MM.1S (cell line): ENCODE measurements at regions not wholly inside any gene's neighbourhood (a gene's known extent, or its start where the extent isn't known, plus 50 kb on each side); places are given as distances from the start of the nearest gene placed in this dataset.
"Not testable (repeated sequence)": the region's sequence is repeated elsewhere in the genome, so short reads cannot be mapped to it uniquely, and the experiment has no call there.

ENCODE experiments used
- DNase-seq: peaks from one replicate; pipeline ENCODE4 v3.0.0-alpha.2; 2015
- H2AFZ ChIP-seq: fragments of 300-600 bp; sonication (generic); 2 replicates; pipeline ENCODE4 v1.6.0; 2016; ENCODE audit warnings: antibody characterized with exemption, low read length
- H3F3A ChIP-seq: fragments of 300-600 bp; sonication (generic); 2 replicates; pipeline ENCODE4 v1.6.1; 2016; ENCODE audit warnings: mild to moderate bottlenecking, antibody characterized with exemption, low read length, moderate library complexity, mixed read lengths; ENCODE audit not compliant: insufficient read depth
- H3K27ac ChIP-seq: fragments of 300-600 bp; sonication (generic); 2 replicates; pipeline ENCODE4 v1.5.1; 2016; ENCODE audit warnings: mild to moderate bottlenecking, low read length
- H3K27me3 ChIP-seq: fragments of 300-600 bp; sonication (generic); replicated peaks from 2 replicates; pipeline ENCODE4 v1.6.0; 2016; ENCODE audit warnings: low read length; ENCODE audit not compliant: insufficient read depth
- H3K36me3 ChIP-seq: fragments of 300-600 bp; sonication (generic); replicated peaks from 2 replicates; pipeline ENCODE4 v1.6.1; 2016; ENCODE audit warnings: mild to moderate bottlenecking, low read length, mixed read lengths; ENCODE audit not compliant: insufficient read depth
- H3K4me1 ChIP-seq: fragments of 300-600 bp; sonication (generic); 2 replicates; pipeline ENCODE4 v1.6.1; 2016; ENCODE audit warnings: low read length, mixed read lengths
- H3K4me2 ChIP-seq: fragments of 300-600 bp; sonication (generic); 2 replicates; pipeline ENCODE4 v1.6.0; 2016; ENCODE audit warnings: low read depth, low read length
- H3K4me3 ChIP-seq: fragments of 300-600 bp; sonication (generic); 2 replicates; pipeline ENCODE4 v1.5.1; 2016; ENCODE audit warnings: low read length, mixed read lengths
- H3K79me2 ChIP-seq: fragments of 300-600 bp; sonication (generic); 2 replicates; pipeline ENCODE4 v1.6.1; 2016; ENCODE audit warnings: mixed run types, low read length, mixed read lengths
- H3K9ac ChIP-seq: fragments of 300-600 bp; sonication (generic); 2 replicates; pipeline ENCODE4 v1.6.1; 2016; ENCODE audit warnings: low read length, mixed read lengths
- H3K9me2 ChIP-seq: fragments of 300-600 bp; sonication (generic); replicated peaks from 2 replicates; pipeline ENCODE4 v1.6.1; 2016; ENCODE audit warnings: mild to moderate bottlenecking, low read length, mixed read lengths; ENCODE audit not compliant: insufficient read depth
- H3K9me3 ChIP-seq: fragments of 300-600 bp; sonication (generic); replicated peaks from 2 replicates; pipeline ENCODE4 v1.6.1; 2016; ENCODE audit warnings: mild to moderate bottlenecking, low read length, mixed read lengths; ENCODE audit not compliant: insufficient read depth
- H4K20me1 ChIP-seq: fragments of 300-600 bp; sonication (generic); 2 replicates; pipeline ENCODE4 v1.6.1; 2016; ENCODE audit warnings: mild to moderate bottlenecking, low read length, moderate library complexity, mixed read lengths; ENCODE audit not compliant: insufficient read depth
- CTCF ChIP-seq: fragments of 300-600 bp; sonication (generic); IDR thresholded peaks from 2 replicates; pipeline ENCODE4 v1.5.1; 2016; ENCODE audit warnings: antibody characterized with exemption, low read length, mixed read lengths
- EZH2 ChIP-seq: fragments of 300-600 bp; sonication (generic); optimal IDR thresholded peaks from 2 replicates; pipeline ENCODE3; 2017; ENCODE audit warnings: low read depth, mild to moderate bottlenecking, antibody characterized with exemption, low read length, mixed read lengths
- EZH2phosphoT487 ChIP-seq: fragments of 300-600 bp; sonication (generic); IDR thresholded peaks from 2 replicates; pipeline ENCODE4 v1.6.1; 2018; ENCODE audit warnings: antibody characterized with exemption, low read length

- H2AFZ ChIP-seq = no peak overlapping the region
- no peak overlapping the region for H3K27ac ChIP-seq
- H3F3A ChIP-seq = no peaks in the 10 kb centered on the region
- H3K9me3 ChIP-seq = no peaks in the 10 kb centered on the region
- no peaks in the 10 kb centered on the region for H3K36me3 ChIP-seq
- H3K79me2 ChIP-seq = no peaks in the 10 kb centered on the region
- H3K9me2 ChIP-seq = no peaks in the 10 kb centered on the region
- no peaks in the 10 kb centered on the region for H3K4me1 ChIP-seq
- DNase-seq = no peak
- TF ChIP-seq EZH2phosphoT487 (no peak), CTCF (no peak), EZH2 (no peak)
- H3K4me2 ChIP-seq = no peak overlapping the region
- H3K4me3 ChIP-seq = no peak overlapping the region
- H3K27me3 ChIP-seq = no peaks in the 10 kb centered on the region
- H4K20me1 ChIP-seq = no peaks in the 10 kb centered on the region
- H3K9ac ChIP-seq = no peak overlapping the region
These were observed 1159.3 kb upstream of the PRR20A start for GRCh38 chr13:55981381-55981780.

GRCh38 chr13:55984026-55984425 is 1156.7 kb upstream of the PRR20A start:
- H3K4me3 ChIP-seq, H3F3A ChIP-seq, H4K20me1 ChIP-seq, H3K9me3 ChIP-seq, H3K9ac ChIP-seq, H3K27ac ChIP-seq, H3K9me2 ChIP-seq, H2AFZ ChIP-seq, H3K79me2 ChIP-seq, H3K36me3 ChIP-seq, DNase-seq, H3K27me3 ChIP-seq, H3K4me2 ChIP-seq, H3K4me1 ChIP-seq: not testable (repeated sequence)

- no peak for DNase-seq
- TF ChIP-seq CTCF (no peak), EZH2phosphoT487 (no peak), EZH2 (no peak)
These were observed 1150.1 kb upstream of the PRR20A start for GRCh38 chr13:55990631-55991030.

GRCh38 chr13:55991666-55992065 is 1149.1 kb upstream of the PRR20A start:
- H3K9ac ChIP-seq = no peak overlapping the region
- no peak overlapping the region for H3K4me2 ChIP-seq
- H3K4me3 ChIP-seq = no peak overlapping the region
- TF ChIP-seq EZH2 (no peak), CTCF (no peak), EZH2phosphoT487 (no peak)
- no peak overlapping the region for H3K27ac ChIP-seq
- H3K36me3 ChIP-seq = no peaks in the 10 kb centered on the region
- H3F3A ChIP-seq = no peaks in the 10 kb centered on the region
- no peaks in the 10 kb centered on the region for H3K9me2 ChIP-seq
- H3K79me2 ChIP-seq = no peaks in the 10 kb centered on the region
- H2AFZ ChIP-seq = no peak overlapping the region
- no peaks in the 10 kb centered on the region for H3K4me1 ChIP-seq
- no peaks in the 10 kb centered on the region for H3K9me3 ChIP-seq
- DNase-seq = no peak
- H3K27me3 ChIP-seq = no peaks in the 10 kb centered on the region
- H4K20me1 ChIP-seq = no peaks in the 10 kb centered on the region

More at GRCh38 chr13:55990631-55991030, 1150.1 kb upstream of the PRR20A start:
- H3K9me2 ChIP-seq = no peaks in the 10 kb centered on the region
- no peaks in the 10 kb centered on the region for H4K20me1 ChIP-seq
- no peaks in the 10 kb centered on the region for H3K9me3 ChIP-seq
- no peak overlapping the region for H3K9ac ChIP-seq
- no peak overlapping the region for H3K4me2 ChIP-seq
- H3K4me1 ChIP-seq = no peaks in the 10 kb centered on the region
- H3K4me3 ChIP-seq = no peak overlapping the region
- H3K27me3 ChIP-seq = no peaks in the 10 kb centered on the region
- H3K79me2 ChIP-seq = no peaks in the 10 kb centered on the region
- H3K27ac ChIP-seq = no peak overlapping the region
- H2AFZ ChIP-seq = no peak overlapping the region
- no peaks in the 10 kb centered on the region for H3F3A ChIP-seq
- no peaks in the 10 kb centered on the region for H3K36me3 ChIP-seq
